ENCODE measurements at regions not wholly inside any gene's neighbourhood (a gene's known extent, or its start where the extent isn't known, plus 50 kb on each side); places are given as distances from the start of the nearest gene placed in this dataset.

DNA sequence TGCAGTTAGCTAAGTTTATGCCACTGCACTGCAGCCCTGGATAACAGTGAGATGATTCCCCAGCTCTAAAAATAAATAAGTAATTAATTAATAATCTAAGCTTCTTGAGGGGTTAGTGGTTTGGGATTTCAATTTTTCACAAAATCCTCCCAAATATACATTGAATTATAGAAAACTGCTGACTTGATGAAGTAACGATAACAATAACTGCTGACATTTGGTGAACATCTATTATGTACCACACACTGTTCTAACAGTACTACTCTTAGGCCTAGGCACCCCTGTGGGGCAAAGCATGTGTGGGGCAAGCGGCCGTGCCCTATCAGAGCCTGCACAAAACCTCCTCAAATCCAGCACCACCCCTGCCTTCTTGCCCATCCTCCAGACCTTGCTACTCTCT is 245.8 kb upstream of the EPHA4 start:
- TF ChIP-seq POLR2A (IDR thresholded peaks at IDR 0.05; ENCODE audit: low read length), result no peak
- TF ChIP-seq GATA1 (IDR thresholded peaks at IDR 0.05; ENCODE audit: low read depth, low read length), result no peak

Data from erythroblast (primary cell).